Adrenal gland (tissue), 5 donors: ENCODE measurements at regions not wholly inside any gene's neighbourhood (a gene's known extent, or its start where the extent isn't known, plus 50 kb on each side); places are given as distances from the start of the nearest gene placed in this dataset.

Source experiments
- POLR2A ChIP-seq, 2 donors: fragments of 450-650 bp; IDR thresholded peaks; one replicate each; pipeline ENCODE4 v1.6.1; 2017; ENCODE audit warnings: antibody characterized with exemption in 2 of 2, mild to moderate bottlenecking in 2 of 2, moderate library complexity in 1 of 2
- TF ChIP-seq, protein P1 (sequence below), 6 experiments: fragments of 450-650 bp in 4 of 6; fragments of 200-600 bp in 2 of 6; sonication (generic) in 1 of 6; IDR thresholded peaks; 1 replicate in 5 of 6; 2 replicates in 1 of 6; pipeline versions ENCODE4 v1.5.1 to v1.8.0; 2016 to 2021; ENCODE audit warnings: antibody characterized with exemption in 6 of 6, mild to moderate bottlenecking in 2 of 6, moderate library complexity in 1 of 6
- donor health status: DM: no; HTN: no; CAD: no.

- TF ChIP-seq, protein P1, sequence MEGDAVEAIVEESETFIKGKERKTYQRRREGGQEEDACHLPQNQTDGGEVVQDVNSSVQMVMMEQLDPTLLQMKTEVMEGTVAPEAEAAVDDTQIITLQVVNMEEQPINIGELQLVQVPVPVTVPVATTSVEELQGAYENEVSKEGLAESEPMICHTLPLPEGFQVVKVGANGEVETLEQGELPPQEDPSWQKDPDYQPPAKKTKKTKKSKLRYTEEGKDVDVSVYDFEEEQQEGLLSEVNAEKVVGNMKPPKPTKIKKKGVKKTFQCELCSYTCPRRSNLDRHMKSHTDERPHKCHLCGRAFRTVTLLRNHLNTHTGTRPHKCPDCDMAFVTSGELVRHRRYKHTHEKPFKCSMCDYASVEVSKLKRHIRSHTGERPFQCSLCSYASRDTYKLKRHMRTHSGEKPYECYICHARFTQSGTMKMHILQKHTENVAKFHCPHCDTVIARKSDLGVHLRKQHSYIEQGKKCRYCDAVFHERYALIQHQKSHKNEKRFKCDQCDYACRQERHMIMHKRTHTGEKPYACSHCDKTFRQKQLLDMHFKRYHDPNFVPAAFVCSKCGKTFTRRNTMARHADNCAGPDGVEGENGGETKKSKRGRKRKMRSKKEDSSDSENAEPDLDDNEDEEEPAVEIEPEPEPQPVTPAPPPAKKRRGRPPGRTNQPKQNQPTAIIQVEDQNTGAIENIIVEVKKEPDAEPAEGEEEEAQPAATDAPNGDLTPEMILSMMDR (IDR thresholded peaks at IDR 0.05): no peak
- TF ChIP-seq POLR2A (IDR thresholded peaks at IDR 0.05): no peak
These were observed 219.7 kb downstream of the IRF8 start for GRCh38 chr16:86118467-86119307.
